Common myeloid progenitor, CD34-positive (primary cell): ENCODE measurements at regions not wholly inside any gene's neighbourhood (a gene's known extent, or its start where the extent isn't known, plus 50 kb on each side); places are given as distances from the start of the nearest gene placed in this dataset.

ENCODE experiments used
- CTCF ChIA-PET: fragments of 350-600 bp; sonication (Branson Sonifier 250); formaldehyde crosslinking; loops from one replicate; lab custom pipeline; 2021; ENCODE audit warnings: antibody characterized with exemption; lab: Charles Lee
- POLR2A ChIA-PET: fragments of 350-600 bp; sonication (Branson Sonifier 250); formaldehyde crosslinking; loops from one replicate; lab custom pipeline; 2021; ENCODE audit warnings: antibody characterized with exemption; lab: Charles Lee
- DNase-seq, 3 donors: peaks; one replicate each; pipeline versions ENCODE4 v3.0.0 to v3.0.0-alpha.2; 2013
- H3K27ac ChIP-seq, 2 experiments: 1 replicate in 1 of 2; 2 replicates in 1 of 2; pipeline ENCODE4 v1.7.0; 2013; ENCODE audit warnings: inconsistent platforms in 2 of 2, low read length in 2 of 2, mild to moderate bottlenecking in 2 of 2, low read depth in 1 of 2, moderate library complexity in 1 of 2; ENCODE audit not compliant: severe bottlenecking in 2 of 2, insufficient read depth in 1 of 2, poor library complexity in 1 of 2
- H3K27me3 ChIP-seq, 5 experiments: replicated peaks in 2 of 5; 1 replicate in 3 of 5; 2 replicates in 2 of 5; pipeline versions ENCODE4 v1.6.1 to v1.7.0; 2013; ENCODE audit warnings: low read length in 4 of 5, mild to moderate bottlenecking in 2 of 5, moderate library complexity in 2 of 5, inconsistent platforms in 1 of 5; ENCODE audit not compliant: insufficient read depth in 5 of 5, control insufficient read depth in 4 of 5
- H3K36me3 ChIP-seq, 4 experiments: 1 replicate in 2 of 4; 2 replicates in 2 of 4; pipeline versions ENCODE4 v1.6.1 to v1.7.0; 2013; ENCODE audit warnings: low read length in 3 of 4, control low read depth in 1 of 4, mild to moderate bottlenecking in 1 of 4; ENCODE audit not compliant: control insufficient read depth in 4 of 4, insufficient read depth in 4 of 4
- H3K4me1 ChIP-seq, 4 experiments: 1 replicate in 3 of 4; 2 replicates in 1 of 4; pipeline versions ENCODE4 v1.6.1 to v1.7.1; 2013; ENCODE audit warnings: low read length in 3 of 4, mild to moderate bottlenecking in 3 of 4, control low read depth in 1 of 4, inconsistent platforms in 1 of 4, moderate library complexity in 1 of 4; ENCODE audit not compliant: control insufficient read depth in 4 of 4, insufficient read depth in 4 of 4; ENCODE audit errors: control extremely low read depth in 1 of 4
- H3K4me3 ChIP-seq, 7 experiments: 1 replicate in 4 of 7; 2 replicates in 3 of 7; pipeline versions ENCODE4 v1.5.1 to v1.7.0; 2013; ENCODE audit warnings: mild to moderate bottlenecking in 7 of 7, low read length in 6 of 7, moderate library complexity in 6 of 7, inconsistent platforms in 2 of 7, low read depth in 2 of 7, control low read depth in 1 of 7; ENCODE audit not compliant: insufficient read depth in 4 of 7, control insufficient read depth in 1 of 7; ENCODE audit errors: extremely low read depth in 1 of 7
- H3K9me3 ChIP-seq, 5 experiments: 1 replicate in 4 of 5; 2 replicates in 1 of 5; pipeline versions ENCODE4 v1.6.1 to v1.7.1; 2013; ENCODE audit warnings: low read length in 4 of 5, mild to moderate bottlenecking in 2 of 5, inconsistent platforms in 1 of 5, low read depth in 1 of 5, moderate library complexity in 1 of 5; ENCODE audit not compliant: control insufficient read depth in 4 of 5, insufficient read depth in 2 of 5; ENCODE audit errors: control extremely low read depth in 1 of 5
- WGBS: methylation state at CpG from one replicate; pipeline ENCODE4 v1.1.5; 2013; ENCODE audit not compliant: insufficient coverage; 5-methylcytosine and 5-hydroxymethylcytosine counted together

DNA sequence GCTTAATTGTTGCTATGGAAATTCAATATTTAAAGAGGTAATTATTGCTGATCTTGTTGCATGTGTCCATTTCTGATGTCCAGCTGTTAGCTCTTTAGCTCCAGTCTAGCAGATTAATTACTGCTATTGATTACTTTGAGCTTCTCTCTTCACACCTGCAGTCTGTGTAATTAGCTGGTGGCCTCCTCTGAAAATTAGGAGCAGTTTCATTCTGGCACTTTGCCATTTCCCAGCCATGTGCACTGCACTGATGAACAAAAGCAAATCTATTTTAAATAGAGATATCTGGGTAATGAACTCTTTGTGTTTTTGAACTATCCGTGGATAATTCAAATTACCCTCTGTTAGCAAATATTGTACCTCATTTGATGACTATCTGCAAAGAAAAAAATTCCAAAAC lies 275.9 kb downstream of the RNF144B start:
- peaks cover 0 to 3% (median 0%) of the 10 kb centered on the region in 5 experiments for H3K27me3 ChIP-seq
- no peaks in the 10 kb centered on the region for H3K9me3 ChIP-seq
- no peaks in the 10 kb centered on the region for H3K36me3 ChIP-seq
- no CpG with 5 or more reads among the region's 1 CpG for WGBS
- ChIA-PET POLR2A (no interaction called here), CTCF (no interaction called here)
- H3K27ac ChIP-seq: no peak overlapping the region
- no peak overlapping the region for H3K4me3 ChIP-seq
- DNase-seq: no peak
- no peaks in the 10 kb centered on the region for H3K4me1 ChIP-seq

DNA sequence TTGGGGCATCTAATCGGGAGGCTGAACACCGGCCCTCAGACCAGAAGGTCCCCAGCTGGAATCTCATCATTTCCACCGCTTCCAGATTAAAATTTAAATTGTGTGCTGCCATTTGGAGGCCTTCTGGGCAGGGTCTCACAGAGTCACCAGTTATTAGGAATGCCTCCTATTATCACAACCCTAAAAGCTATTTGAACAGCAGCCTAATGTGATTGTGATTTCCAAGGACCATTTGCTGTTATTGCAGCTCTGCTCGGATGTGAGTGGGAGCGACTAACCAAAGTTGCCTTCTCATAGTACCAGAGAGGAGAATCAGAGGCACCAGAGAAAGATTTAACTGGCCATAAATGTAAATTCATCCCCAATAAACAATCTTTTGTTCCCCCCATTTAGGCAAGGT lies 277.3 kb downstream of the RNF144B start:
- H3K4me1 ChIP-seq: no peaks in the 10 kb centered on the region
- ChIA-PET CTCF (no interaction called here), POLR2A (no interaction called here)
- 80% methylated on average over 5 of the region's 5 CpGs for WGBS
- H3K27me3 ChIP-seq: peaks cover 0 to 3% (median 0%) of the 10 kb centered on the region in 5 experiments
- H3K36me3 ChIP-seq: no peaks in the 10 kb centered on the region
- no peak for DNase-seq
- no peak overlapping the region for H3K27ac ChIP-seq
- H3K9me3 ChIP-seq: no peaks in the 10 kb centered on the region
- H3K4me3 ChIP-seq: no peak overlapping the region

DNA sequence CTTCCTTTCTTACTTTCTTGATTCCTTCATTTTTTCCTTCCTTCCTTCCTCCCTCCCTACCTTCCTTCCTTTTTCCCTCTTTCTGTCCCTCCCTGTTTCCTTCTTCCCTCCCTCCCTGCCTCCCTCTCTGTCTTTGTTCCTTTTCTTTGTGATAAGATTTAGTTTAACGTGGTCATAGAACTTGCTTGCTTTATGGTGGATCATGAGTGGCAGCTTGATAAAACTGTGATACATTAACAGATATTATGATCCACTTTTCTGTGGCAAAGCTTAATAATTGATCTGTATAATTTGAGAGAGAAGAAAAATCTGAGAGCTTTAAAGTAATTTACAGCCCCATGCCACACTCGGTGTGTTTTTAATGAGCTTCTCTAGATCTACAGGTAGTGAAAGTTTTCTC lies 280.5 kb downstream of the RNF144B start:
- POLR2A ChIA-PET: no interaction called here
- no peaks in the 10 kb centered on the region for H3K9me3 ChIP-seq
- CTCF ChIA-PET: no interaction called here
- peaks cover 0 to 3% (median 0%) of the 10 kb centered on the region in 5 experiments for H3K27me3 ChIP-seq
- H3K36me3 ChIP-seq: no peaks in the 10 kb centered on the region
- H3K27ac ChIP-seq: no peak overlapping the region
- no peaks in the 10 kb centered on the region for H3K4me1 ChIP-seq
- H3K4me3 ChIP-seq: no peak overlapping the region
- DNase-seq: no peak
- 45% methylated on average over 1 of the region's 2 CpGs for WGBS

DNA sequence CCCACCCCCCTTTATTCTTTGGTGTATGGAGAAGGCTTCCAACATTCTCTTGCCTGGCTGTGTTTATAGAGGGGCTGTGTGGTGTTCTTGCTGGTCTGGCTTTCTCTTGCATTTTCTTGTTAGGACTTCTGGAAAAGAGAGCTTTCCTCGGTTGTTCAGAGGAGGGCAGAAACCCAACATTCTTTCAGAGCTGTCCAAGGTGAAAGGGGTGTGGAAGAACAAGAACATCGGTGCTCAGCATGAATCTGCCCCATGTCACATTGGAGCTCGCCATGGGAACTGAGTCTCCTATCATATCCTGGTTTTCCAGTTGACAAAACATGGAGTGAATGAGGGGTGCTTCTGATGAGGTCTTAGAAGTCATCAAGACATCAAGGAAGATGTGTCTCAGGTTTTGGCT lies 281.8 kb downstream of the RNF144B start:
- no peak overlapping the region for H3K27ac ChIP-seq
- no peaks in the 10 kb centered on the region for H3K4me1 ChIP-seq
- no peak overlapping the region for H3K4me3 ChIP-seq
- POLR2A ChIA-PET: no interaction called here
- CTCF ChIA-PET: no interaction called here
- H3K27me3 ChIP-seq: peaks cover 0 to 3% (median 0%) of the 10 kb centered on the region in 5 experiments
- no peak for DNase-seq
- WGBS: 92% methylated on average over 3 of the region's 3 CpGs
- no peaks in the 10 kb centered on the region for H3K36me3 ChIP-seq
- H3K9me3 ChIP-seq: no peaks in the 10 kb centered on the region

DNA sequence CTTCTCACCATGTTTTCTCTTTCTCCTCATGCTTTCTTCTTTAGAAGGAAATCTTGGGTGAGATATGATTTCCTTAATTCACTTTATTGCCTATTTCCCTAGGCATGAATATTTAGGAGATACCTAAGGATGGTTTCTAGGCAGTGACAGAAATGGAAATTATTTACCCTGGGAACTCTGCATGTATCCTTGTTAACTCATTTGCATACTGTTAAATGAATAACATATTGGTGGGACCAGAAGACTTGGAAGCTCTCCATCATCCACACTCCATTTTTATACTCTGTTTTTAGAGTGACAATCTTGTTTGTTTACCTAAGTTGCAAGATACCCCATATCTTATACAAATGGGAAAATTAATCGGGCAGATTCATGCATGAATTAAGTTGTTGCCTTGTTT lies 285.7 kb downstream of the RNF144B start:
- no peaks in the 10 kb centered on the region for H3K9me3 ChIP-seq
- CTCF ChIA-PET: no interaction called here
- no peak for DNase-seq
- H3K27ac ChIP-seq: no peak overlapping the region
- WGBS: no CpG with 5 or more reads among the region's 1 CpG
- no peak overlapping the region for H3K4me3 ChIP-seq
- POLR2A ChIA-PET: no interaction called here
- peaks cover 0 to 2% (median 0%) of the 10 kb centered on the region in 5 experiments for H3K27me3 ChIP-seq
- H3K36me3 ChIP-seq: no peaks in the 10 kb centered on the region
- H3K4me1 ChIP-seq: no peaks in the 10 kb centered on the region

DNA sequence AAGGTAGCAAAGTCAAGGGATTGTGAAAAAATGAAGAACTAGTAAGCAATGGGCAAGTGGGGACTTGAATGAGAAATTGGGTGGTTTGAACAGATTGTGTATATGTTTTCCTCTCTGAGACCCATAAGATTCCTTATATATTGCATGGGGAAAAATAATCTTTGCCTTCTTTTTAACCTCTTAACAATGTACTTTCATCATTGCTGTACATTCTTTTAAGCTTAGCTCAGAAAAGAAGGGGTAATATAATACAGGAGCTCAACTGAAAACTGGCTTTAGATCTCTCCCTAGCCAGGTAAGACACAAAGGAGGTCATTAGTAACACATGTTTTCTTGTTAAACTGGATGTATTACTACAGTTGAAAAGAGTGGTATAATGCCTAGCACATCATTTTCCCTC lies 287.2 kb downstream of the RNF144B start:
- CTCF ChIA-PET: no interaction called here

DNA sequence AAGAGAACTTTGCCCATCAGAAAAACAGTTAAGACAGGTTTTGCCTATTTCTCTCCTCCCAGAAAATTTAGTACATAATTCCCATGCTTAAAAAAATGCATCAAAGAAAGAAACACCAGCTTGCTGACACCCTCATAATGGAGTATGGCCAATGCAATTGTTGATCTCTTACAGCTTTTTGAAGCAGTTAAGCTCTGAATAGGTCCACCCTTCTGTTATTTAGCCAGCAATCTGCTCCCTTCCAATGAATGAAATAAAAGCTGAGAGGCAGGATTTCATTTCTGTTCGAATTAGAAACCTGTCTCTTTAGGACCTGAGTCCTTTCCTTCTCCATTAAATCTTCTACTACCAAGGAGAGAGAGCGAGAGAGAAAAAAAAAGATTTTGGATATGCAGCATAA lies 288.7 kb downstream of the RNF144B start:
- H3K36me3 ChIP-seq: no peaks in the 10 kb centered on the region
- ChIA-PET POLR2A (no interaction called here), CTCF (no interaction called here)
- peaks cover 0 to 4% (median 0%) of the 10 kb centered on the region in 5 experiments for H3K9me3 ChIP-seq
- no peaks in the 10 kb centered on the region for H3K27me3 ChIP-seq
- no peak overlapping the region for H3K4me3 ChIP-seq
- no peak overlapping the region for H3K27ac ChIP-seq
- H3K4me1 ChIP-seq: no peaks in the 10 kb centered on the region
- WGBS: no CpG with 5 or more reads among the region's 2 CpGs
- no peak for DNase-seq

More for the DNA sequence above, 287.2 kb downstream of the RNF144B start:
- Histone ChIP-seq H3K4me1 (no peaks in the 10 kb centered on the region), H3K9me3 (peaks cover 0 to 4% (median 0%) of the 10 kb centered on the region in 5 experiments), H3K4me3 (no peak overlapping the region), H3K27ac (no peak overlapping the region), H3K27me3 (no peaks in the 10 kb centered on the region), H3K36me3 (no peaks in the 10 kb centered on the region)
- DNase-seq: no peak
- POLR2A ChIA-PET: no interaction called here
